Fibroblast of the aortic adventitia (primary cell): ENCODE measurements at regions not wholly inside any gene's neighbourhood (a gene's known extent, or its start where the extent isn't known, plus 50 kb on each side); places are given as distances from the start of the nearest gene placed in this dataset.

Experiments
- DNase-seq: peaks from one replicate; pipeline ENCODE4 v3.0.0-alpha.2; 2010; ENCODE audit warnings: low read depth
- H3K4me3 ChIP-seq: 2 replicates; pipeline ENCODE4 v1.5.1; 2011; ENCODE audit warnings: low read depth, mild to moderate bottlenecking, control low read depth, low read length, moderate library complexity
- TF ChIP-seq, protein P1 (sequence below): IDR thresholded peaks from 2 replicates; pipeline ENCODE4 v1.5.1; 2011; ENCODE audit warnings: mild to moderate bottlenecking, low read length, control low read depth, inconsistent platforms; ENCODE audit not compliant: insufficient read depth

DNA sequence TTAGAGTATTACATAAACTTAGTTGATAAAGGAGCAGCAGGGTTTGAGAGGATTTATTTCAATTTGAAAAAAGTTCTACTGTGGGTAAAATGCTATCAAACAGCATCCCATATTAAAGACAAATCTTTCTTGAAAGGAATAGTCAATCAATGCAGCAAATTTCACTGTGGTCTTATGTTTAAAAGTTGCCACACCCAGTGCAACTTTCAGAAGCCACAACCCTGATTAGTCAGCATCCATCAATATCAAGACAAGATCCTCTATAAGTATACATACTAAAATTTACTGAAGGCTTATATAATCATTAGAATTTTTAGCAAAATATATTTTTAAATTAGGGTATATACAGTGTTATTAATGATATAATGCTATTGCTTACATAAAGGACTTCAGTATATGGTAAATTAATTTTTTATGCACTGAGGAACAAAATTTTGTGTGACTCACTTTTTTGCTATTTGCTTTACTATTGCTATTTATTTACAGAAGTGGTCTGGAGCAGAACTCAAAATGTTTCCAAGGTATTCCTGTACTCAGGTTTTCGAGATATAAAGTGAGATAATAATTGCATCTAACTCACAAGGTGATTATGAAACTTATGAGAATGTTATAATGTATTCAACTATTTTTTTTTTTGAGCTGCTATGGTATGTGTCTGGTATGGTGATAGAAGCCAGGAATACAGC, 1127.6 kb downstream of the ADGRL3 start:
- no peak for DNase-seq
- TF ChIP-seq, protein P1, sequence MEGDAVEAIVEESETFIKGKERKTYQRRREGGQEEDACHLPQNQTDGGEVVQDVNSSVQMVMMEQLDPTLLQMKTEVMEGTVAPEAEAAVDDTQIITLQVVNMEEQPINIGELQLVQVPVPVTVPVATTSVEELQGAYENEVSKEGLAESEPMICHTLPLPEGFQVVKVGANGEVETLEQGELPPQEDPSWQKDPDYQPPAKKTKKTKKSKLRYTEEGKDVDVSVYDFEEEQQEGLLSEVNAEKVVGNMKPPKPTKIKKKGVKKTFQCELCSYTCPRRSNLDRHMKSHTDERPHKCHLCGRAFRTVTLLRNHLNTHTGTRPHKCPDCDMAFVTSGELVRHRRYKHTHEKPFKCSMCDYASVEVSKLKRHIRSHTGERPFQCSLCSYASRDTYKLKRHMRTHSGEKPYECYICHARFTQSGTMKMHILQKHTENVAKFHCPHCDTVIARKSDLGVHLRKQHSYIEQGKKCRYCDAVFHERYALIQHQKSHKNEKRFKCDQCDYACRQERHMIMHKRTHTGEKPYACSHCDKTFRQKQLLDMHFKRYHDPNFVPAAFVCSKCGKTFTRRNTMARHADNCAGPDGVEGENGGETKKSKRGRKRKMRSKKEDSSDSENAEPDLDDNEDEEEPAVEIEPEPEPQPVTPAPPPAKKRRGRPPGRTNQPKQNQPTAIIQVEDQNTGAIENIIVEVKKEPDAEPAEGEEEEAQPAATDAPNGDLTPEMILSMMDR, result no peak
- no peak overlapping the region for H3K4me3 ChIP-seq

DNA sequence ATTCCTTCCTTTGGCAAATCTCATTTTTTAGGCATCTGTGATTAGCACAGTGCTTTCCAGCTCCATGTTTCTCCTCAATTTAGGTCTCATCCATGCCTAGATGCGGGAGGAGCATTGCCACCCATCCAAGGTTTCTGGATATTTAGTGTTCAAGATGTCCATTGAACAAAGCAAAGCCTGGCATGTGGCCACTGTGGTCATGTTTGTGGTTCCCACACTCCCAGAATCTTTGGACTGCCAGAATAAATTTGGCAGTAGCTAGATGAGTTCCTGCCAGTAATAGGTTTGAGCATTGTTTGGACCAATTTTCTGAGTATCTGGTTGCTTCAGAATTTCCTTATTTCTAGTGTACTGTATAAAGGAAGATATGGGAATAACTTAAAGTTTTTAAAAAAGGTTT, 1124.1 kb downstream of the ADGRL3 start:
- TF ChIP-seq, protein P1, result no peak

DNA sequence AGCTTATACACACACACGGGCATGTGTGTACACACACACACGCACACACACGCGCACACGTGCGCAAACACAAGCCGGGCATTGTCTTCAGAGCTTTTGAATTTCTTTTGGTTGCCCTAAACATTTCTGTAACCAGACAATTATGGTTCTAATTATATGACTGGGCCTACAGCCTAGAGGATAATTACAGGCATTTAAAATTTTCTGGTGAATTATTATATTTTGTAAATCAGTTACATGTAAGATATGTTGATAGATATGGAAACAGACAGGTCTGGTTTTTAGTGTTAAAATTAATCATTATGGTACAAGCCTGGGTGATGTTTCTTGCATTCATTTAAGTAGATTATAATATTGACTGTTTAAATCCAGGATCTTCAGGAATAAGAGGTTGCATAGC, 1120.5 kb downstream of the ADGRL3 start:
- no peak for DNase-seq
- TF ChIP-seq, protein P1, result no peak
- no peak overlapping the region for H3K4me3 ChIP-seq

More for the DNA sequence above, 1124.1 kb downstream of the ADGRL3 start:
- no peak for DNase-seq
- no peak overlapping the region for H3K4me3 ChIP-seq

DNA sequence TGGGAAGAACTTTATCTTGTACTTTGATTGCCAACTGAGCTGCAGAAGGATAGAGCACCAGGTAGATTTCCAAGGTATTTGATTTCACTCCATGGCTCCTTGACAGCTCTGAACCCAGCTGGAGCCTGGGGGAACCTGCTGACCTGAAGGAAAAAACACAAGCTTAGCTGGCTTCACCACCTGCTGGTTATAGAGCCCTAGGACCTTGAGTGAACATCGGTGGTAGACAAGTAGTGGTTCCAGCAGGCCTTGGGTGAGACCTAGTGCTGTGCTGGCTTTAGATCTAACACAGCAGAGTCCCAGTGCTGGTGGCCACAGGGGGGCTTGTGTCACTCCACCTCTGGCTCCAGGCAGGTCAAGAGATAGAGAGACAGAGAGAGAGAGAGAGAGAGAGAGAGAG, 1102.6 kb downstream of the ADGRL3 start:
- no peak for DNase-seq
- TF ChIP-seq, protein P1, result no peak
- H3K4me3 ChIP-seq, result no peak overlapping the region

DNA sequence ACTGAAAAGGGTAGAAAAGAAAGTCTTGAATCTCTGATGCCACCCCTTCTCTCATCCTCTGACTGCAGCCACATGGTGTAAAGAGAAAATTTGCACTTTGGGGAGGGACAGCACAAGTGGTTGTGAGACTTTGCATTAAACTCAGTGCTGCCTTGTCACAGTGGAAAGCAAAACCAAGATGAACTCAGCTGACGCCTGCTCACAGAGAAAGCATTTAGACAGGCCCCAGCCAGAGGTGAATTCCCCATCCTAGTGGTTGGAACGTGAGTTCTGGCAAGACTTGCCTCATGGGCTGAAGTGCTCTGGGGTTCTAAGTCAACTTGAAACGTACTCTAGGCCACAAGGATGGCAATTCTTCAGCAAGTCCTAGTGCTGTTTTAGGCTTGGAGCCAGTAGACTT, 1101.4 kb downstream of the ADGRL3 start:
- no peak for DNase-seq
- no peak overlapping the region for H3K4me3 ChIP-seq
- TF ChIP-seq, protein P1, result no peak

DNA sequence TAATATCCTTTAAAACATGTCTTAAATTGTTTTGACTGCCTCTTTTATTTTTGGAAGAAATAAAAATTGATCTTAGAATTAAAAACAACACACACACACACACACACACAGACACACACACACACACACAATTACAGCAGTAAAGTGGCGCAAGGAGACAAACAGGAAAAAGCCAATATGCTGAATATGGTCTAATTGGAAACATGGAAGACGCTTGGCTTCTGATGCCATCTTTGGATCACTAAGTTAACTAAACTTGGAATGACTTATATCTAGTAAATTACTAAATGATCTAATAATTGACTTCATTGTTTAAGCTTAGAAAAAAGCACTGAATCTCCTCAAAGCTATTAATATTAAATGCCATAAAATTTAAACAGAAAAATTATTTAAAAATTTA, 1093.4 kb downstream of the ADGRL3 start:
- H3K4me3 ChIP-seq, result no peak overlapping the region
- DNase-seq, result no peak

DNA sequence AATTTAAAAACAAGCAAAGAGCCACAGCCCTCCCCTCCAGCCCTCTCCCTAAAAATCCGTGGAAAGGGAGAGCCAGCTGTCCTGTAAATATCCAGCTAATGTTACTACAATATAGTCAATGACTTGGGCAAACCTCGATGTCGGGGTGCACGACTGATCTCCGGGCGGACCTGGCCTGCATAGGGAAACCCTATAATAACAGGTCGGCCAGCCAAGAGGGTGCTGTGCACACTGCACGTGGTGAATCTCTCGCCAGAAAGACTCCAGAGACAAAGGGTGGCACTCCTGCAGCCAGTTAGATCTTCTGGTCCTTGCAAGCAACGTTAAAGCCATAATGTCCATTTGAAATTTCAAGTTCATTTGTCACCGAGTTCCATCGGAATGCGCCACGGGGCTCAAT, 1092.8 kb downstream of the ADGRL3 start:
- TF ChIP-seq, protein P1, result no peak
- no peak overlapping the region for H3K4me3 ChIP-seq
- DNase-seq, result no peak

More for the DNA sequence above, 1093.4 kb downstream of the ADGRL3 start:
- TF ChIP-seq, protein P1, result no peak
